ENCODE measurements at regions not wholly inside any gene's neighbourhood (a gene's known extent, or its start where the extent isn't known, plus 50 kb on each side); places are given as distances from the start of the nearest gene placed in this dataset.

DNA sequence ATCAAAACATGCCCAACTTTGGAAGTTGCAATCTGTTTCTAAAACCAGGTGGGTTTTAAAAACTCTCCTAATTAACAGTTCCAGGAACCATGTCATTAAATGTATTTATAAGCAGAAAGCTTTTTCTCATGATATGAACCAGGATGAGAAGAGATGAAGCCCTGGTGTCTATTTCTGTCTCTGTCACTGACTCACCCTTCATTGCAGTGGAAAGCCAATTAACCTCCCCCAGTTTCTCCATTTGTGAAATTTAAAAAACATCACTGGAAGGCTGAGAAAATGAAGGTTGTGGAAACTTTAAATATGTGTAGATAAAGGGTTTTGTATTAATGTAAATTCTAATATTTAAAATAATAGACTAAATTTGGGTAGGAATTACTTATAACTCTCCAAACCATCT is 1088.0 kb downstream of the SORCS1 start:
- DNase-seq (ENCODE audit: low spot score in 2 of 2): no peak
- TF ChIP-seq POLR2A (IDR thresholded peaks at IDR 0.05): no peak
- TF ChIP-seq, protein P1, sequence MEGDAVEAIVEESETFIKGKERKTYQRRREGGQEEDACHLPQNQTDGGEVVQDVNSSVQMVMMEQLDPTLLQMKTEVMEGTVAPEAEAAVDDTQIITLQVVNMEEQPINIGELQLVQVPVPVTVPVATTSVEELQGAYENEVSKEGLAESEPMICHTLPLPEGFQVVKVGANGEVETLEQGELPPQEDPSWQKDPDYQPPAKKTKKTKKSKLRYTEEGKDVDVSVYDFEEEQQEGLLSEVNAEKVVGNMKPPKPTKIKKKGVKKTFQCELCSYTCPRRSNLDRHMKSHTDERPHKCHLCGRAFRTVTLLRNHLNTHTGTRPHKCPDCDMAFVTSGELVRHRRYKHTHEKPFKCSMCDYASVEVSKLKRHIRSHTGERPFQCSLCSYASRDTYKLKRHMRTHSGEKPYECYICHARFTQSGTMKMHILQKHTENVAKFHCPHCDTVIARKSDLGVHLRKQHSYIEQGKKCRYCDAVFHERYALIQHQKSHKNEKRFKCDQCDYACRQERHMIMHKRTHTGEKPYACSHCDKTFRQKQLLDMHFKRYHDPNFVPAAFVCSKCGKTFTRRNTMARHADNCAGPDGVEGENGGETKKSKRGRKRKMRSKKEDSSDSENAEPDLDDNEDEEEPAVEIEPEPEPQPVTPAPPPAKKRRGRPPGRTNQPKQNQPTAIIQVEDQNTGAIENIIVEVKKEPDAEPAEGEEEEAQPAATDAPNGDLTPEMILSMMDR (IDR thresholded peaks at IDR 0.05): no peak
- H3K4me3 ChIP-seq (ENCODE audit: low read depth, poor library complexity, severe bottlenecking): no peak overlapping the region
- intact Hi-C loops (cut with DNase I; ENCODE audit: low total_unique reads): no loop called here

DNA sequence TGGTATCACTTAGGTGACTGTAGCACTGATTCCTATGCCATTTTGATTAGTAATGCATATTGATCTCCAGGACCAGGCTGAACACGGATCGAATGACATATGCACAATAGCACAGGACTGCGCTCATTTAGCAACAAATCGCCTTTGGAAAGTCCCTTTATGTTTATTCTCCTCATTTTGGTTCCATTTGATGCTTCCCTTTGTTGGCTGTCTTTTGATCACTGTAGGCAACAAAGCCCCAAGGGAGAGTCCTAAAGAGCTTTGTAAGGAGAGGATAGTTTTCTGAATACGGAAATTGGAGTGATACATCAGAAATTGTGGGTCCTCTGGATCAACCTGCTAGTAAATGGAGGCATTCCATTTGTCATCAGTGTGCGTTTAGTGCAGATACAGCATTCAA is 1111.4 kb downstream of the SORCS1 start:
- WGBS, 2 donors: 76 to 81% methylated on average over 6 of the region's 6 CpGs
- H3K4me3 ChIP-seq (ENCODE audit: low read depth, poor library complexity, severe bottlenecking): no peak overlapping the region
- TF ChIP-seq POLR2A (IDR thresholded peaks at IDR 0.05): no peak
- TF ChIP-seq, protein P1 (IDR thresholded peaks at IDR 0.05): no peak
- intact Hi-C loops (cut with DNase I; ENCODE audit: low total_unique reads): no loop called here
- no peak for DNase-seq (ENCODE audit: low spot score in 2 of 2)

DNA sequence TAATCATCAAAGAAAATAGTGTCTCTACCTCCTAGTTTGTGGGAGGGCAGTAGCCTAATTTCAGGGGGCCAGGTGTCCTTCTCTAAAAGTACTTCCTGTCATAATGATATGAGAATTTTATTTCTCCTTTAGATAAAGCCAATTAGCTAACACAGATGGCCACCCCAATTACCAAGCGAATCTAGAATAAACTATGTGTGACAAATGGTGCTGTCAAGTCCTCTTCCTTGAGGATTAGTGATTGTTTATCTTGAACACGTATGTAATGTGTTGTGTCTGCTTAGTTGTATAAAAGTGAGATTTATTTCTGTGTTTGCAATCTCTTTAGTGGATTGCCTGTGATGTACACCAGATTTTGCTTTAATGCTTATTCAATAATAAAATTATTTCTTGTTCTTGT is 1120.0 kb downstream of the SORCS1 start:
- WGBS, 2 donors: 42 to 46% methylated on average over 2 of the region's 2 CpGs
- intact Hi-C loops (cut with DNase I; ENCODE audit: low total_unique reads): no loop called here
- DNase-seq (ENCODE audit: low spot score in 2 of 2): no peak
- TF ChIP-seq POLR2A (IDR thresholded peaks at IDR 0.05): no peak
- TF ChIP-seq, protein P1 (IDR thresholded peaks at IDR 0.05): no peak
- H3K4me3 ChIP-seq (ENCODE audit: low read depth, poor library complexity, severe bottlenecking): no peak overlapping the region

DNA sequence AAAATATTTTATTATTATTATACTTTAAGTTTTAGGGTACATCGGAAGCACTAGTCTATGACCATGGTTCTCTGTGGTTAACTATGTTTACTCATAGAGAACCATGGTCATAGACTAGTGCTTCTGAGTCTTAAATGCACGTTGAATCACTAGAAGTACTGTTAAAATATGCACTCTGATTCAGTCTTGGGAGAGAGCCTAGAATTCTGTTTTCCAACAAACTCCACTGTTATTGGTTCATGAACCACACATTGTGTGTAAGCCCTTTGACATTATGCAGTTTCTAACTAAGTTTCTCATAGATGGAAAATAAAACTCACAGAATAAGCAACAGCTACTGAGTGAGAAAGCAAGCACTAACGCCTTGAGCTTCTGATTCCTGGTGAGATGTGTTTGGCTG is 1120.6 kb downstream of the SORCS1 start:
- DNase-seq (ENCODE audit: low spot score in 2 of 2): no peak
- intact Hi-C loops (cut with DNase I; ENCODE audit: low total_unique reads): no loop called here
- WGBS, 2 donors: 55 to 59% methylated on average over 3 of the region's 3 CpGs
- TF ChIP-seq, protein P1 (IDR thresholded peaks at IDR 0.05): no peak
- TF ChIP-seq POLR2A (IDR thresholded peaks at IDR 0.05): no peak
- H3K4me3 ChIP-seq (ENCODE audit: low read depth, poor library complexity, severe bottlenecking): no peak overlapping the region

DNA sequence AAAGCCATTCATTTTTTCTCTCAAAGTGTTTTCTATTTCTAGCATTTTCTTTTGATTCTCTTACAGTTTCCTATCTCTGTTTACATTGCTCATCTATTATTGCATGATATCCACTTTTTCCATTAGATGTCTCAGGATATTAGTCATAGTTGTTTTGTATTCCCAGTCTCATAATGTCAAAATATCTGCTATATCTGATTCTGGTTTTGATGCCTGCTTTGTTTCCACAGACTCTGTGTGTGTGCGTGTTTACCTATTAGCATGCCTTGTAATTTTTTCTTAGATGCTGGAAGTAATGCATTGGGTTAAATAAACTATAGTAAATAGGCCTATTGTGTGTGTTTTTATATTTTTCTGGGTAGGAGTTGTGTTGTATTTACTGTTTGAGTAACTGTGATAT is 1126.3 kb downstream of the SORCS1 start:
- no peak overlapping the region for H3K4me3 ChIP-seq (ENCODE audit: low read depth, poor library complexity, severe bottlenecking)
- TF ChIP-seq POLR2A (IDR thresholded peaks at IDR 0.05): no peak
- TF ChIP-seq, protein P1 (IDR thresholded peaks at IDR 0.05): no peak
- no peak for DNase-seq (ENCODE audit: low spot score in 2 of 2)
- 90 to 92% methylated on average over 1 of the region's 1 CpG for WGBS, 2 donors
- intact Hi-C loops (cut with DNase I; ENCODE audit: low total_unique reads): no loop called here

DNA sequence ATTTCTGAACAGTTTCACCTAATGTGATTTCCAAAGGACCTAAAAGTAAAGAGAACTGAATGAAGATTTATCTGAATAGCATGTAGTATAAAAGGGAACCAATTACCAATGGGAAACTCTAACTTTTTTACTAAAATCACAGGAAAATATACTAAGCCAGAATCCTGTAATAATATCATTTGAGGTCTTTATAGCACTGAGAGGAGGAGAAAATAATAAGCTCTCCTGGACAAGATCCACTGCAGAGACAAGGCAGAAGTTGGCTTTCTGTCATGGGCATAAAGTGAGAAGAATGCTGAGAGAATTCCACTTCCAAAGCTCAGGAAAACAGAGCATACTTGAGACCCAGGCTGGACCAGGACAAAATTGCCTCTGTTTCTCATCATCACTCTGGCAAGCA is 1131.4 kb downstream of the SORCS1 start:
- intact Hi-C loops (cut with DNase I; ENCODE audit: low total_unique reads): no loop called here
- TF ChIP-seq, protein P1 (IDR thresholded peaks at IDR 0.05): no peak
- no peak for TF ChIP-seq POLR2A (IDR thresholded peaks at IDR 0.05)

More for the DNA sequence above, 1131.4 kb downstream of the SORCS1 start:
- DNase-seq (ENCODE audit: low spot score in 2 of 2): no peak
- H3K4me3 ChIP-seq (ENCODE audit: low read depth, poor library complexity, severe bottlenecking): no peak overlapping the region

Measured in lower leg skin (tissue), 4 donors.